Small intestine (tissue), 7 donors: ENCODE measurements at regions not wholly inside any gene's neighbourhood (a gene's known extent, or its start where the extent isn't known, plus 50 kb on each side); places are given as distances from the start of the nearest gene placed in this dataset.
A peak's percentile ranks its signal among the peaks of the same experiment; 100 is the strongest.

Experiments
- DNase-seq, 2 donors: peaks; one replicate each; pipeline versions ENCODE4 v3.0.0 to v3.0.0-alpha.2; 2013
- FAIRE-seq: peaks from 2 replicates; lab custom pipeline; 2012; peaks lifted over from hg19 to GRCh38; lab: Jason Lieb, UNC
- H3K27ac ChIP-seq, 3 donors: one replicate each; pipeline ENCODE4 v1.5.1; 2013; ENCODE audit warnings: low read length in 2 of 3, mild to moderate bottlenecking in 2 of 3, control low read depth in 1 of 3, inconsistent platforms in 1 of 3, low read depth in 1 of 3, moderate library complexity in 1 of 3
- H3K27me3 ChIP-seq, 3 donors: one replicate each; pipeline ENCODE4 v1.6.1; 2013; ENCODE audit warnings: low read length in 3 of 3, inconsistent platforms in 1 of 3; ENCODE audit not compliant: control insufficient read depth in 3 of 3, insufficient read depth in 3 of 3
- H3K36me3 ChIP-seq, 3 donors: one replicate each; pipeline ENCODE4 v1.6.1; 2013; ENCODE audit warnings: low read length in 3 of 3, inconsistent platforms in 1 of 3, low read depth in 1 of 3, mild to moderate bottlenecking in 1 of 3, moderate library complexity in 1 of 3; ENCODE audit not compliant: control insufficient read depth in 3 of 3, insufficient read depth in 2 of 3
- H3K4me1 ChIP-seq, 3 donors: one replicate each; pipeline ENCODE4 v1.6.1; 2013; ENCODE audit warnings: low read length in 2 of 3, inconsistent platforms in 1 of 3, low read depth in 1 of 3, mild to moderate bottlenecking in 1 of 3, moderate library complexity in 1 of 3; ENCODE audit not compliant: control insufficient read depth in 3 of 3, insufficient read depth in 2 of 3
- H3K4me3 ChIP-seq, 3 donors: one replicate each; pipeline ENCODE4 v1.5.1; 2013; ENCODE audit warnings: low read length in 3 of 3, control low read depth in 1 of 3, inconsistent platforms in 1 of 3, low read depth in 1 of 3, mild to moderate bottlenecking in 1 of 3, moderate library complexity in 1 of 3
- H3K9me3 ChIP-seq, 2 donors: one replicate each; pipeline ENCODE4 v1.6.1; 2013; ENCODE audit warnings: low read depth in 1 of 2, low read length in 1 of 2; ENCODE audit not compliant: control insufficient read depth in 2 of 2, insufficient read depth in 1 of 2
- WGBS, 3 donors: extraction: QIAGEN DNeasy Blood & Tissue Kit; methylation state at CpG; one replicate each; pipeline ENCODE4 v1.1.7; 2013; 5-methylcytosine and 5-hydroxymethylcytosine counted together
- donor health status: healthy with polysubstance abuse.
- donor health status: control.
- donor health status: control.
- donor health status: Bipolar disorder and iron deficiency.
- donor health status: healthy.

DNA sequence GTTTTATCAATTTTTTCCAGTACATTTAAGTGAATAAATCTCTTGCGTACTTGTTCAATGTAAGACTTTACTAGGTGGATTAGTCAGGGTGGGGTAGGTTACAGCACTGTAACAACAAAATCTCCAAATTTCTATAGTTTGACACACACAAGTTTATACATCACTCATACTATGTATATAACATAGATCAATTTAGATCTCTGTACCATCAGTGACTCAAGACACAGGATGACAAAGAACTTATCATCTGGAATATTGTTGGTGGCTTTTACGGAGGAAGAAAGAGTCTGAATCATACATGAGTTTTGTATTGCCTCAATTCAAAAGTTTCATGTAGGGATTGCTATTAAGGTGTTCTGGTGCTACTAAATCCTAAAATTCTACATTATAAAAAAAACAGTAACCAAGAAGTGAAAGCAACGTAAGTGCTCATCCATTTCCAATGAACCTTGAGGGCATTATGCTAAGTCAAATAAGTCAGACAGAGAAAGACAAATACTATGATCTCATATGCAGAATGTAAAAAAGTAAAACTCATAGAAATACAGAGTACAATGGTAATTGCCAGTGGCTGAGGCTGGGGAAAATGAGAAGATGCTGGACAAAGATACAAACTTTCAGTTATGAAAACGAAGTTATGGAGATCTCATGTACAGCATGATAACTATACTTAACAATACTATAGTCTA is 98.0 kb upstream of the DKK2 start:
- DNase-seq (no peak), FAIRE-seq (no peak)
- 83 to 89% (median 87%) methylated on average over 4 of the region's 4 CpGs for WGBS, 3 donors

DNA sequence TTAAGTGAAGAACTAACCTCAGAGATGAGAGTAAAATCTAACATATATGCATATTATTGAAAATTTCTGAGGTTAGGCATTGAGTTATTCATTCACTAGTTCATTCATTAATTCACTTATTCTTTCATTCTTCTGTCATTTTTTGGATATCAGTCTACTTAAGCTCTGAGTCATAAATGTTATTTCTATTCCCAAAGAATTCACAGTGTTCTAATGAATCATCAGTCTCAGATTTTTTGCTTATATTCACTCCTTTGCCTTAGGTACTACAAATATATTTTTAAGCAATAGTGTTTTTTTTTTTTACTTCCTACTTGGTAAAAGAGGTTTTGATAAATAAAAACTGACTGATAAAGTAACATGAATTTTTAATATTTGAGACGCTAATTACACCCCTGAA is 95.2 kb upstream of the DKK2 start:
- no peak for DNase-seq
- Histone ChIP-seq H3K27ac (no peak overlapping the region), H3K36me3 (no peaks in the 10 kb centered on the region), H3K4me3 (no peak overlapping the region), H3K27me3 (no peaks in the 10 kb centered on the region), H3K4me1 (no peaks in the 10 kb centered on the region), H3K9me3 (no peaks in the 10 kb centered on the region)
- WGBS, 3 donors, result 76 to 93% (median 83%) methylated on average over 1 of the region's 1 CpG
- peak; percentile 89 for FAIRE-seq

More for the DNA sequence above, 98.0 kb upstream of the DKK2 start:
- H3K36me3 ChIP-seq, result no peaks in the 10 kb centered on the region
- no peak overlapping the region for H3K27ac ChIP-seq
- H3K9me3 ChIP-seq, result no peaks in the 10 kb centered on the region
- no peaks in the 10 kb centered on the region for H3K27me3 ChIP-seq
- no peaks in the 10 kb centered on the region for H3K4me1 ChIP-seq
- H3K4me3 ChIP-seq, result no peak overlapping the region

- FAIRE-seq (no peak), DNase-seq (no peak)
- Histone ChIP-seq H3K4me3 (no peak overlapping the region), H3K4me1 (no peaks in the 10 kb centered on the region), H3K36me3 (no peaks in the 10 kb centered on the region), H3K27ac (no peak overlapping the region), H3K9me3 (no peaks in the 10 kb centered on the region), H3K27me3 (no peaks in the 10 kb centered on the region)
- WGBS, 3 donors, result 68 to 80% (median 69%) methylated on average over 3 of the region's 3 CpGs
Observed at GRCh38 chr4:107130157-107130556, 94.0 kb upstream of the DKK2 start.

- H3K36me3 ChIP-seq, result no peaks in the 10 kb centered on the region
Observed at GRCh38 chr4:107129611-107130010, 93.5 kb upstream of the DKK2 start.

GRCh38 chr4:107129076-107129475 is 93.0 kb upstream of the DKK2 start:
- no peak for DNase-seq
- FAIRE-seq, result no peak
- H3K36me3 ChIP-seq, result no peaks in the 10 kb centered on the region
- no peaks in the 10 kb centered on the region for H3K9me3 ChIP-seq
- no peaks in the 10 kb centered on the region for H3K27me3 ChIP-seq
- WGBS, 3 donors, result 43 to 68% (median 52%) methylated on average over 2 of the region's 2 CpGs
- H3K27ac ChIP-seq, result no peak overlapping the region
- no peaks in the 10 kb centered on the region for H3K4me1 ChIP-seq
- no peak overlapping the region for H3K4me3 ChIP-seq

More at GRCh38 chr4:107129611-107130010, 93.5 kb upstream of the DKK2 start:
- Histone ChIP-seq H3K4me3 (no peak overlapping the region), H3K27me3 (no peaks in the 10 kb centered on the region), H3K9me3 (no peaks in the 10 kb centered on the region), H3K27ac (no peak overlapping the region), H3K4me1 (no peaks in the 10 kb centered on the region)
- no peak for DNase-seq
- no peak for FAIRE-seq
- WGBS, 3 donors, result 66 to 90% (median 83%) methylated on average over 1 of the region's 1 CpG

DNA sequence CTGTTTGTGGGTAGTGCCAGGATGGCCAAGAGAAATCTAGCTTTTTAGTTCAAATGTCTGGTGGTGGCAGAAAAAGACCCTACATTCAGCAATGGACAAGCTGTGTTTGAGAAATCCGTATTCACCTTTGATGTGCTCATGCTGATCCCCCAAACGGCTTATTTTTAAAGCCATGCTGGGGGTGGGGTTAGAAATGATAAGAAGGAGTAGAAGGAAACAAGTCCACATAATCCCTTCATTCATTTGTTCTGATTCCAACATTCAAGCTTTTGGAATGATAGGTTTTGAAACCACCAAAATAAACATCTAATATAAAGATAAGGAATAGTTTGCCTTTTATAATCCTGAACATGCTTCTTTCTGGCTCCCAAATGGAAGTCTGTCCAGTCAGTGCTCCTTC is 92.0 kb upstream of the DKK2 start:
- Histone ChIP-seq H3K36me3 (no peaks in the 10 kb centered on the region), H3K4me1 (no peaks in the 10 kb centered on the region), H3K27ac (no peak overlapping the region), H3K9me3 (no peaks in the 10 kb centered on the region), H3K4me3 (no peak overlapping the region), H3K27me3 (no peaks in the 10 kb centered on the region)
- FAIRE-seq, result no peak
- DNase-seq, result no peak
- 39 to 56% (median 53%) methylated on average over 2 of the region's 2 CpGs for WGBS, 3 donors

DNA sequence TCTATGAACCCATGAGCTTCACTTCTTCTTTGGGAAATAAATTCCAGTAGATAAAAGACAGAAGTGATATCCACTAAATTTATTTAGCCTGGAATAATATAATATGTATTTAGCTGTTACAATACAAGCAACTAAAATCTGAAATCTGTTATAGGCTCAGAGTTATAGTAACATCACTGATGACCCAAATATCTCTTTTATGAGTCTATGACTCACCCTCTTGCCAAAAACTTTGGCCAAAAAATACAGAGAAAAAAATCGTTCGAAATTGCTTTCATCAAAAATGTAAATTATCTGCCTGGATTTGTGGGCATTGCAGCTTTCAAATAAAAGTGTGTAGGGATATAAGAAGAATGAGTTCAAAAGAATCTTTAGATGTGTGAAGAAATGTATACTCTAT is 89.4 kb upstream of the DKK2 start:
- Histone ChIP-seq H3K36me3 (no peaks in the 10 kb centered on the region), H3K4me1 (no peaks in the 10 kb centered on the region), H3K4me3 (no peak overlapping the region), H3K27me3 (no peaks in the 10 kb centered on the region), H3K9me3 (no peaks in the 10 kb centered on the region), H3K27ac (no peak overlapping the region)
- DNase-seq (no peak), FAIRE-seq (no peak)
- 65 to 77% (median 67%) methylated on average over 2 of the region's 2 CpGs for WGBS, 3 donors

DNA sequence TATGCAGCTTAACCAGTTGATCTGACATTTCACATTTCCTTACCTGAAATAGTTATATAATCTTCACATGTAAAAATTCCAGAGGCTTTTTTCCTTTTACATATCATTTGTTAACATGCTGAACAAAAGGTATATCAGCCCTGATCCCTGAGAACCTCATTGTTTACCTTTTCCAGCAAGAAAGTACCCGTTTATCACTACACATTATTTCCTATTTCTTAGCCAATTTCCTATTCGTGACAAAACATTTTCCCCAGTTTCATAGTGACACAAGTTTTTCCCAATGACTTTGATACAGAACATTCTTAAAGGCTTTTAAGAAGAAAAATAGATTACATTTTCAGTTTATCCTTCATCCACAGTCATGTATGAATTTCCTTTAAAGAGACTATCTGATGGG is 86.6 kb upstream of the DKK2 start:
- H3K4me1 ChIP-seq, result no peaks in the 10 kb centered on the region
- no peak for DNase-seq
- no peaks in the 10 kb centered on the region for H3K27me3 ChIP-seq
- no peak for FAIRE-seq
- H3K36me3 ChIP-seq, result no peaks in the 10 kb centered on the region
- WGBS, 3 donors, result 47 to 53% (median 51%) methylated on average over 2 of the region's 2 CpGs
- no peak overlapping the region for H3K27ac ChIP-seq
- H3K9me3 ChIP-seq, result no peaks in the 10 kb centered on the region
- no peak overlapping the region for H3K4me3 ChIP-seq

DNA sequence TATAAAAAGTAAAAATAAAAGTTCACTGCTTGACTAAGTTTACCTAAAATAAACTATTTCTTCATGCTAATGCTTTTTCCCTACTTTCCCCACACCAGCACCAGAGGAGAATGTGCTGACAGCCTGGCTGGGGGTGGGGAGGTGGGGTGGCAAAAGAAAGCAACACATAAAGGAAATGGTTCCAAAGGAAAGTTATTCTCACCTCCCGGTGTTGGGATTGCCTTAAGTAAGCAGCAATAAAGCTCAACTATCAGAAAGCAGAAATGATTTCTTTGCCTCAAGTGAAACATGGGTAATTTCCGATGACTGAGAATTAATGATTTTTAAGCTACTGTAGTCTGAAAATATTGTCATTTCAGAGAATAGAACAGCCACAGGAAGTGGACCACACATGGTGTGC is 84.5 kb upstream of the DKK2 start:
- Histone ChIP-seq H3K27ac (no peak overlapping the region), H3K4me3 (no peak overlapping the region), H3K4me1 (no peaks in the 10 kb centered on the region), H3K36me3 (no peaks in the 10 kb centered on the region), H3K9me3 (no peaks in the 10 kb centered on the region), H3K27me3 (no peaks in the 10 kb centered on the region)
- WGBS, 3 donors, result 26 to 45% (median 32%) methylated on average over 2 of the region's 2 CpGs
- FAIRE-seq, result no peak
- no peak for DNase-seq
